HG02798 (cell line): ENCODE measurements at regions not wholly inside any gene's neighbourhood (a gene's known extent, or its start where the extent isn't known, plus 50 kb on each side); places are given as distances from the start of the nearest gene placed in this dataset.
"Not testable (repeated sequence)": the region's sequence is repeated elsewhere in the genome, so short reads cannot be mapped to it uniquely, and the experiment has no call there.

Experiments used
- ATAC-seq: cut with Tn5 transposase; IDR thresholded peaks from one replicate; pipeline ENCODE4 v1.9.1; 2021; ENCODE audit warnings: mild to moderate bottlenecking; ENCODE audit not compliant: unreplicated experiment, poor library complexity

- no peak for ATAC-seq
These were observed 382.7 kb upstream of the RGS6 start for GRCh38 chr14:71549421-71550050.

- peak; percentile 60 for ATAC-seq
These were observed 381.9 kb upstream of the RGS6 start for GRCh38 chr14:71550367-71550766.

GRCh38 chr14:71551291-71551950 is 380.8 kb upstream of the RGS6 start:
- ATAC-seq = no peak

GRCh38 chr14:71552809-71553208 is 379.4 kb upstream of the RGS6 start:
- no peak for ATAC-seq

- ATAC-seq = no peak
These were observed 378.4 kb upstream of the RGS6 start for GRCh38 chr14:71553779-71554178.

GRCh38 chr14:71554323-71554722 is 377.9 kb upstream of the RGS6 start:
- peak; percentile 37 for ATAC-seq

- peak; percentile 16 for ATAC-seq
These were observed 377.1 kb upstream of the RGS6 start for GRCh38 chr14:71554959-71555612.

- ATAC-seq = peak; percentile 89
These were observed 376.3 kb upstream of the RGS6 start for GRCh38 chr14:71555654-71556559.

- ATAC-seq = no peak
These were observed 375.5 kb upstream of the RGS6 start for GRCh38 chr14:71556730-71557129.

GRCh38 chr14:71557351-71557750 is 374.9 kb upstream of the RGS6 start:
- ATAC-seq = no peak

GRCh38 chr14:71558943-71559342 is 373.3 kb upstream of the RGS6 start:
- not testable (repeated sequence) for ATAC-seq

GRCh38 chr14:71560751-71561150 is 371.5 kb upstream of the RGS6 start:
- ATAC-seq = no peak

GRCh38 chr14:71563492-71564153 is 368.6 kb upstream of the RGS6 start:
- peak; percentile 36 for ATAC-seq

- no peak for ATAC-seq
These were observed 366.0 kb upstream of the RGS6 start for GRCh38 chr14:71566276-71566675.

GRCh38 chr14:71567499-71568133 is 364.6 kb upstream of the RGS6 start:
- not testable (repeated sequence) for ATAC-seq

- ATAC-seq = no peak
These were observed 357.3 kb upstream of the RGS6 start for GRCh38 chr14:71574976-71575375.

GRCh38 chr14:71576472-71576871 is 355.8 kb upstream of the RGS6 start:
- no peak for ATAC-seq

GRCh38 chr14:71579331-71579730 is 352.9 kb upstream of the RGS6 start:
- ATAC-seq = no peak

- ATAC-seq = no peak
These were observed 349.5 kb upstream of the RGS6 start for GRCh38 chr14:71582705-71583104.

- ATAC-seq = no peak
These were observed 349.0 kb upstream of the RGS6 start for GRCh38 chr14:71583194-71583593.
